GM12872 (cell line): ENCODE measurements at regions not wholly inside any gene's neighbourhood (a gene's known extent, or its start where the extent isn't known, plus 50 kb on each side); places are given as distances from the start of the nearest gene placed in this dataset.

Experiments
- CTCF ChIP-seq: IDR thresholded peaks from 3 replicates; pipeline ENCODE4 v1.5.1; 2011; ENCODE audit warnings: low read depth, mild to moderate bottlenecking, low read length, moderate library complexity; ENCODE audit not compliant: insufficient read depth

- no peak for TF ChIP-seq CTCF
Measured at GRCh38 chr18:61236356-61237057, 96.7 kb upstream of the CDH20 start.

GRCh38 chr18:61237529-61237928 is 95.7 kb upstream of the CDH20 start:
- no peak for TF ChIP-seq CTCF

GRCh38 chr18:61239051-61239450 is 94.2 kb upstream of the CDH20 start:
- TF ChIP-seq CTCF = no peak

GRCh38 chr18:61241260-61241853 is 91.9 kb upstream of the CDH20 start:
- no peak for TF ChIP-seq CTCF

- no peak for TF ChIP-seq CTCF
Measured at GRCh38 chr18:61244632-61245031, 88.6 kb upstream of the CDH20 start.

- TF ChIP-seq CTCF = no peak
Measured at GRCh38 chr18:61245276-61245675, 88.0 kb upstream of the CDH20 start.

- no peak for TF ChIP-seq CTCF
Measured at GRCh38 chr18:61248589-61248988, 84.6 kb upstream of the CDH20 start.
